ENCODE measurements at regions not wholly inside any gene's neighbourhood (a gene's known extent, or its start where the extent isn't known, plus 50 kb on each side); places are given as distances from the start of the nearest gene placed in this dataset.

GRCh38 chr3:115551016-115551415 is 72.3 kb upstream of the GAP43 start:
- FAIRE-seq (no peak), DNase-seq (ENCODE audit: low spot score) (no peak), ATAC-seq (no peak)
- in situ Hi-C loops (cut with HindIII; ENCODE audit: extremely low pct_ligation_motif_present, low pct_unique_long_range_greater_than_20kb), result no loop called here
- no TSS peak for BruUV-seq (replicated peaks)
- H3K4me2 ChIP-seq (ENCODE audit: low read depth, low read length), result no peak overlapping the region
- no peaks in the 10 kb centered on the region for H3K27me3 ChIP-seq (ENCODE audit: control insufficient read depth in 1 of 2, insufficient read depth in 2 of 2, low read length in 2 of 2)
- intact Hi-C loops (cut with micrococcal nuclease; ENCODE audit: unreplicated experiment), result no loop called here
- no peak overlapping the region for H3K27ac ChIP-seq (ENCODE audit: extremely low read length, insufficient read depth, low read length)
- ChIA-PET POLR2A (no interaction called here), CTCF (ENCODE audit: low intra/inter-chr PET ratio, low total read pairs) (no interaction called here)
- H4K20me1 ChIP-seq (ENCODE audit: insufficient read depth, low read length), result no peaks in the 10 kb centered on the region
- 43% methylated on average over 1 of the region's 1 CpG for WGBS (ENCODE audit: low lambda C conversion rate)
- H2AFZ ChIP-seq (ENCODE audit: low read length), result no peak overlapping the region
- H3K4me1 ChIP-seq (ENCODE audit: insufficient read depth, low read length), result peaks cover 8% of the 10 kb centered on the region
- no peaks in the 10 kb centered on the region for H3K9me3 ChIP-seq (ENCODE audit: low read length)
- H3K79me2 ChIP-seq (ENCODE audit: insufficient read depth, low read length), result no peaks in the 10 kb centered on the region
- H3K9ac ChIP-seq (ENCODE audit: insufficient read depth, low read depth, low read length), result no peak overlapping the region
- H3K4me3 ChIP-seq (replicated peaks in 1 of 3; ENCODE audit: insufficient read depth in 1 of 3, low read depth in 2 of 3, low read length in 3 of 3), result no peak overlapping the region
- H3K36me3 ChIP-seq (replicated peaks in 1 of 2; ENCODE audit: control insufficient read depth in 1 of 2, insufficient read depth in 2 of 2, low read length in 2 of 2), result no peaks in the 10 kb centered on the region
- no peak for TF ChIP-seq ZNF546 (CRISPR knock-in tag; conservative IDR thresholded peaks at IDR 0.05)
- TF ChIP-seq SOX6 (IDR thresholded peaks at IDR 0.05), result no peak
- TF ChIP-seq SOX6 (CRISPR knock-in tag; IDR thresholded peaks at IDR 0.05), result no peak
- no peak for TF ChIP-seq NFIC (IDR thresholded peaks at IDR 0.05; ENCODE audit: low read length)
- no peak for TF ChIP-seq NONO (IDR thresholded peaks at IDR 0.05)
- TF ChIP-seq NONO (CRISPR knock-in tag; conservative IDR thresholded peaks at IDR 0.05), result no peak
- TF ChIP-seq ZKSCAN1 (IDR thresholded peaks at IDR 0.05; ENCODE audit: low read length), result no peak
- TF ChIP-seq NR2F2 (IDR thresholded peaks at IDR 0.05; ENCODE audit: borderline replicate concordance, low read depth), result no peak
- TF ChIP-seq ZSCAN31 (CRISPR knock-in tag; IDR thresholded peaks at IDR 0.05; ENCODE audit: low read depth), result no peak
- TF ChIP-seq GZF1 (CRISPR knock-in tag; IDR thresholded peaks at IDR 0.05), result no peak
- no peak for TF ChIP-seq DBP (CRISPR knock-in tag; IDR thresholded peaks at IDR 0.05; ENCODE audit: not compliant biosample characterization)
- no peak for TF ChIP-seq ESRRA (CRISPR knock-in tag; IDR thresholded peaks at IDR 0.05; ENCODE audit: low read depth)
- no peak for TF ChIP-seq POLR2AphosphoS2 (IDR thresholded peaks at IDR 0.05; ENCODE audit: low read depth, low read length)
- no peak for TF ChIP-seq RARA (CRISPR knock-in tag; IDR thresholded peaks at IDR 0.05)
- no peak for TF ChIP-seq ZNF687 (CRISPR knock-in tag; IDR thresholded peaks at IDR 0.05)
- no peak for TF ChIP-seq FOXC1 (CRISPR knock-in tag; IDR thresholded peaks at IDR 0.05; ENCODE audit: borderline replicate concordance)

All from HepG2 (cell line).